ENCODE measurements at regions not wholly inside any gene's neighbourhood (a gene's known extent, or its start where the extent isn't known, plus 50 kb on each side); places are given as distances from the start of the nearest gene placed in this dataset.
"Not testable (repeated sequence)": the region's sequence is repeated elsewhere in the genome, so short reads cannot be mapped to it uniquely, and the experiment has no call there.

- Mint-ChIP-seq H3K27me3 (peaks cover 49% of the 10 kb centered on the region), H3K4me1 (peaks cover 15% of the 10 kb centered on the region), H3K36me3 (ENCODE audit: low read depth) (peaks cover 2% of the 10 kb centered on the region), H3K4me3 (no peak overlapping the region), H3K27ac (no peak overlapping the region), H3K9me3 (peaks cover 4% of the 10 kb centered on the region)
- ATAC-seq (no peak), DNase-seq (no peak)
Measured at GRCh38 chr5:176748967-176749935, 61.1 kb upstream of the UNC5A start.

- Mint-ChIP-seq H3K27me3 (peaks cover 47% of the 10 kb centered on the region), H3K4me1 (peaks cover 12% of the 10 kb centered on the region), H3K4me3 (no peak overlapping the region), H3K36me3 (ENCODE audit: low read depth) (peaks cover 2% of the 10 kb centered on the region), H3K9me3 (peaks cover 4% of the 10 kb centered on the region), H3K27ac (no peak overlapping the region)
- DNase-seq (no peak), ATAC-seq (no peak)
Measured at GRCh38 chr5:176750144-176750543, 60.2 kb upstream of the UNC5A start.

DNA sequence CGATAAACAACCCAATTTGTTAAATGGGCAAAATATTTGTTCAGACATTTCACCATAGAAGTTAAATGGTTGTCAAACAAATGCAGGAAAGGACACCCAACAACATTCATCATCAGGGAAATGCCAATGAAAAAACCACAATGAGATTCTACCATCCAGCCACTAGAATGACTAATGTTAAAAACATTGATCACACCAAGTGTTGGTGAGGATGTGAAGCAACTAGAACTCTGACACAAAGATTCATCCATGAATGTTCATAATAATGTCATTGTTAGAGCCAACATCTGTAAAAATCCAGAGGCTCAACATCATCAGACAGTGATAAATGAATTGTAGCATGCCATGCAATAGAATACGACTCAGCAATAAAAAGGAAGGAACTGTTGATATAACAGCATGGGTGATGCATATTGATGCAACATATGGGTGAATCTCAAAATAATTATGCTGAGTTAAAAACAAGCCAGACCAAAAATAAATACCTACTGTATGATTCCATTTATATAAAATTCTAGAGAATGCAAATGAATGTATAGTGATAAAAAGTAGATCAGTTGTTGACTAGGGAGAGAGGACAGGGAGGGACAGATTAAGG lies 55.9 kb upstream of the UNC5A start:
- no peak overlapping the region for H3K27ac Mint-ChIP-seq
- ATAC-seq = no peak
- DNase-seq = no peak
- no peak overlapping the region for H3K4me3 Mint-ChIP-seq
- H3K36me3 Mint-ChIP-seq (ENCODE audit: low read depth) = peaks cover 2% of the 10 kb centered on the region
- no peaks in the 10 kb centered on the region for H3K4me1 Mint-ChIP-seq
- peaks cover 38% of the 10 kb centered on the region for H3K27me3 Mint-ChIP-seq
- peaks cover 4% of the 10 kb centered on the region for H3K9me3 Mint-ChIP-seq

GRCh38 chr5:176755593-176755992 lies 54.8 kb upstream of the UNC5A start:
- not testable (repeated sequence) for H3K27ac Mint-ChIP-seq; H3K36me3 Mint-ChIP-seq (ENCODE audit: low read depth); H3K4me3 Mint-ChIP-seq; H3K9me3 Mint-ChIP-seq; DNase-seq; H3K4me1 Mint-ChIP-seq; ATAC-seq
- peaks cover 34% of the 10 kb centered on the region for H3K27me3 Mint-ChIP-seq

- not testable (repeated sequence) for H3K36me3 Mint-ChIP-seq (ENCODE audit: low read depth); DNase-seq; H3K4me3 Mint-ChIP-seq; H3K27ac Mint-ChIP-seq; ATAC-seq
- Mint-ChIP-seq H3K4me1 (peaks cover 11% of the 10 kb centered on the region), H3K27me3 (peaks cover 31% of the 10 kb centered on the region), H3K9me3 (peaks cover 10% of the 10 kb centered on the region)
Measured at GRCh38 chr5:176757569-176757968, 52.8 kb upstream of the UNC5A start.
